ENCODE measurements at regions not wholly inside any gene's neighbourhood (a gene's known extent, or its start where the extent isn't known, plus 50 kb on each side); places are given as distances from the start of the nearest gene placed in this dataset.
A peak's percentile ranks its signal among the peaks of the same experiment; 100 is the strongest.
"Not testable (repeated sequence)": the region's sequence is repeated elsewhere in the genome, so short reads cannot be mapped to it uniquely, and the experiment has no call there.

GRCh38 chr6:115060581-115060980, 717.8 kb upstream of the HS3ST5 start (continued):
- TF ChIP-seq ZNF121 (CRISPR knock-in tag; IDR thresholded peaks at IDR 0.05): no peak
- TF ChIP-seq RELA (CRISPR knock-in tag; IDR thresholded peaks at IDR 0.05; ENCODE audit: borderline replicate concordance): no peak
- no peak for TF ChIP-seq ZNF232 (CRISPR knock-in tag; IDR thresholded peaks at IDR 0.05)
- no peak for TF ChIP-seq JAZF1 (CRISPR knock-in tag; IDR thresholded peaks at IDR 0.05)
- no peak for TF ChIP-seq SP1 (CRISPR knock-in tag; conservative IDR thresholded peaks at IDR 0.05)
- TF ChIP-seq EMX1 (CRISPR knock-in tag; IDR thresholded peaks at IDR 0.05): no peak
- no peak for TF ChIP-seq ZNF425 (CRISPR knock-in tag; conservative IDR thresholded peaks at IDR 0.05)
- TF ChIP-seq E2F4 (CRISPR knock-in tag; IDR thresholded peaks at IDR 0.05; ENCODE audit: borderline replicate concordance, low read depth): no peak

- POLR2A ChIA-PET: no interaction called here
- H3K27ac Mint-ChIP-seq: no peak overlapping the region
- H3K9me3 Mint-ChIP-seq: peaks cover 9% of the 10 kb centered on the region
- H3K27me3 Mint-ChIP-seq (ENCODE audit: low read depth): peaks cover 47% of the 10 kb centered on the region
- H3K36me3 Mint-ChIP-seq: peaks cover 4% of the 10 kb centered on the region; the same call in 1 of the 2 replicates
- DNase-seq (ENCODE audit: low spot score) (no peak), ATAC-seq (no peak)
- no peak overlapping the region for H3K4me3 Mint-ChIP-seq
- peaks cover 8% of the 10 kb centered on the region for H3K4me1 Mint-ChIP-seq
- TF ChIP-seq KAT7 (CRISPR knock-in tag; IDR thresholded peaks at IDR 0.05; ENCODE audit: borderline replicate concordance): no peak
- TF ChIP-seq RORB (CRISPR knock-in tag; IDR thresholded peaks at IDR 0.05): no peak
- no peak for TF ChIP-seq ATF1 (CRISPR knock-in tag; IDR thresholded peaks at IDR 0.05)
- no peak for TF ChIP-seq SOX15 (CRISPR knock-in tag; IDR thresholded peaks at IDR 0.05)
- CTCF ChIA-PET: no interaction called here
Observed at GRCh38 chr6:115058414-115059211, 715.8 kb upstream of the HS3ST5 start.

- peaks cover 70% of the 10 kb centered on the region for H3K27me3 Mint-ChIP-seq (ENCODE audit: low read depth)
- DNase-seq (ENCODE audit: low spot score) (no peak), ATAC-seq (no peak)
- TF ChIP-seq HMGXB4 (CRISPR knock-in tag; IDR thresholded peaks at IDR 0.05): no peak
- no peak for TF ChIP-seq ZSCAN18 (CRISPR knock-in tag; IDR thresholded peaks at IDR 0.05)
- peaks cover 9% of the 10 kb centered on the region for H3K9me3 Mint-ChIP-seq
- ChIA-PET CTCF (no interaction called here), POLR2A (no interaction called here)
- H3K4me1 Mint-ChIP-seq: peaks cover 8% of the 10 kb centered on the region
- H3K27ac Mint-ChIP-seq: no peak overlapping the region
- no peak overlapping the region for H3K4me3 Mint-ChIP-seq
- peaks cover 4% of the 10 kb centered on the region; the same call in 1 of the 2 replicates for H3K36me3 Mint-ChIP-seq
Observed at GRCh38 chr6:115055579-115055978, 712.8 kb upstream of the HS3ST5 start.

GRCh38 chr6:115054242-115054641, 711.4 kb upstream of the HS3ST5 start:
- H3K4me1 Mint-ChIP-seq; H3K9me3 Mint-ChIP-seq; POLR2A ChIA-PET; H3K4me3 Mint-ChIP-seq; DNase-seq (ENCODE audit: low spot score); H3K36me3 Mint-ChIP-seq; H3K27ac Mint-ChIP-seq: not testable (repeated sequence)
- peaks cover 69% of the 10 kb centered on the region for H3K27me3 Mint-ChIP-seq (ENCODE audit: low read depth)
- CTCF ChIA-PET: interaction anchor here (1.0 kb wide), 1 partner anchor 491 kb away, joined by 3 read pairs; no protein-coding TSS in a partner anchor
- ATAC-seq: peak; percentile 32; the same call in 1 of the 2 replicates
